Endodermal cell (in vitro differentiated cells): ENCODE measurements at regions not wholly inside any gene's neighbourhood (a gene's known extent, or its start where the extent isn't known, plus 50 kb on each side); places are given as distances from the start of the nearest gene placed in this dataset.
A peak's percentile ranks its signal among the peaks of the same experiment; 100 is the strongest.
"Not testable (repeated sequence)": the region's sequence is repeated elsewhere in the genome, so short reads cannot be mapped to it uniquely, and the experiment has no call there.

Source experiments
- DNase-seq: peaks from one replicate; pipeline ENCODE4 v3.0.0-alpha.2; 2017
- H3K27ac ChIP-seq: 2 replicates; pipeline ENCODE4 v1.5.1; 2013; ENCODE audit warnings: mild to moderate bottlenecking, low read depth, low read length, moderate library complexity
- H3K27me3 ChIP-seq: 2 replicates; pipeline ENCODE4 v1.6.1; 2013; ENCODE audit warnings: mild to moderate bottlenecking, low read length, moderate library complexity; ENCODE audit not compliant: insufficient read depth, control insufficient read depth, poor library complexity, severe bottlenecking
- H3K36me3 ChIP-seq: 2 replicates; pipeline ENCODE4 v1.7.0; 2013; ENCODE audit warnings: mild to moderate bottlenecking, low read length, moderate library complexity; ENCODE audit not compliant: control insufficient read depth, insufficient read depth
- H3K4me1 ChIP-seq: one replicate; pipeline ENCODE4 v1.7.0; 2013; ENCODE audit warnings: low read length; ENCODE audit not compliant: control insufficient read depth, insufficient read depth
- H3K4me3 ChIP-seq: 2 replicates; pipeline ENCODE4 v1.5.1; 2013; ENCODE audit warnings: mild to moderate bottlenecking, low read length, moderate library complexity
- H3K9ac ChIP-seq: 2 replicates; pipeline ENCODE4 v1.6.1; 2013; ENCODE audit warnings: mild to moderate bottlenecking, low read length, moderate library complexity; ENCODE audit not compliant: poor library complexity, severe bottlenecking; ENCODE audit errors: extremely low read depth
- H3K9me3 ChIP-seq: 2 replicates; pipeline ENCODE4 v1.6.1; 2013; ENCODE audit warnings: mild to moderate bottlenecking, low read length, moderate library complexity; ENCODE audit not compliant: control insufficient read depth
- H3K27ac Mint-ChIP-seq: 2 replicates; pipeline ENCODE4 v1.8.0; 2020; ENCODE audit warnings: mixed read lengths
- H3K27me3 Mint-ChIP-seq: 2 replicates; pipeline ENCODE4 v1.8.0; 2021; ENCODE audit warnings: mild to moderate bottlenecking, mixed read lengths; ENCODE audit not compliant: insufficient read depth
- H3K36me3 Mint-ChIP-seq: 2 replicates; pipeline ENCODE4 v1.8.0; 2020; ENCODE audit warnings: low read depth, mixed read lengths
- H3K4me1 Mint-ChIP-seq: 2 replicates; pipeline ENCODE4 v1.8.0; 2020; ENCODE audit warnings: mixed read lengths
- H3K4me3 Mint-ChIP-seq: 2 replicates; pipeline ENCODE4 v1.8.0; 2020; ENCODE audit warnings: mild to moderate bottlenecking, moderate library complexity, mixed read lengths
- H3K9me3 Mint-ChIP-seq: 2 replicates; pipeline ENCODE4 v1.8.0; 2020; ENCODE audit warnings: mild to moderate bottlenecking, mixed read lengths
- WGBS, 2 experiments: methylation state at CpG; one replicate each; pipeline versions ENCODE4 v1.1.5 to v1.1.7; 2013; ENCODE audit warnings: missing lambda C conversion rate in 2 of 2, mixed read lengths in 1 of 2; ENCODE audit not compliant: insufficient coverage in 1 of 2, insufficient read length in 1 of 2; 5-methylcytosine and 5-hydroxymethylcytosine counted together
- TF ChIP-seq, protein P1 (sequence below): fragments of 200-600 bp; sonication (generic); conservative IDR thresholded peaks from 2 replicates; pipeline ENCODE4 v1.5.0; 2021; ENCODE audit warnings: antibody characterized with exemption, mild to moderate bottlenecking

DNA sequence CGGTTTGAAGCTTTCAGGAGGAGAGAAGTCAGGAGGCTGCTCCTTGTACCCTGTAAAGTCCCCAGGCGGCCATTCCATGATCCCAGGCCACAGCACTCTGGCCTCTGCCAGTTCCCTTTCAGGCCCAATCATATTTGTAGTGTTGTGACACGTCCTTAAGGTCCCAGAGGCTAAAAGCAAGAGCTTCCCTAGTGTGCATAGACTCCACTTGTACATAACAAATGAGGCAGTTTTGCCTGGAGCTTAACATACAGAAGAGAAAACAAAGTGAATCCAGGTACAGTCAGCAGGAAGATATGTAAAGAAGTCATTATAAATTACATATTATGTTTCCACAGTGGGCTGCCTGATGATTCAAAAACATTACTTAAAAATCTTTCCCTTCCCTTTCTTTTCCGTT lies 81.1 kb upstream of the RPH3A start:
- no peaks in the 10 kb centered on the region for H3K9me3 ChIP-seq
- TF ChIP-seq, protein P1, sequence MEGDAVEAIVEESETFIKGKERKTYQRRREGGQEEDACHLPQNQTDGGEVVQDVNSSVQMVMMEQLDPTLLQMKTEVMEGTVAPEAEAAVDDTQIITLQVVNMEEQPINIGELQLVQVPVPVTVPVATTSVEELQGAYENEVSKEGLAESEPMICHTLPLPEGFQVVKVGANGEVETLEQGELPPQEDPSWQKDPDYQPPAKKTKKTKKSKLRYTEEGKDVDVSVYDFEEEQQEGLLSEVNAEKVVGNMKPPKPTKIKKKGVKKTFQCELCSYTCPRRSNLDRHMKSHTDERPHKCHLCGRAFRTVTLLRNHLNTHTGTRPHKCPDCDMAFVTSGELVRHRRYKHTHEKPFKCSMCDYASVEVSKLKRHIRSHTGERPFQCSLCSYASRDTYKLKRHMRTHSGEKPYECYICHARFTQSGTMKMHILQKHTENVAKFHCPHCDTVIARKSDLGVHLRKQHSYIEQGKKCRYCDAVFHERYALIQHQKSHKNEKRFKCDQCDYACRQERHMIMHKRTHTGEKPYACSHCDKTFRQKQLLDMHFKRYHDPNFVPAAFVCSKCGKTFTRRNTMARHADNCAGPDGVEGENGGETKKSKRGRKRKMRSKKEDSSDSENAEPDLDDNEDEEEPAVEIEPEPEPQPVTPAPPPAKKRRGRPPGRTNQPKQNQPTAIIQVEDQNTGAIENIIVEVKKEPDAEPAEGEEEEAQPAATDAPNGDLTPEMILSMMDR = no peak
- no peaks in the 10 kb centered on the region for H3K4me1 Mint-ChIP-seq
- H3K36me3 ChIP-seq = no peaks in the 10 kb centered on the region
- peaks cover 3% of the 10 kb centered on the region for H3K27me3 ChIP-seq
- H3K27ac Mint-ChIP-seq = peak overlapping the region; percentile 53
- H3K4me3 Mint-ChIP-seq = no peak overlapping the region
- 76 to 97% methylated on average over 3 to 4 of the region's 4 CpGs for WGBS, 2 experiments
- no peak overlapping the region for H3K4me3 ChIP-seq
- no peaks in the 10 kb centered on the region for H3K4me1 ChIP-seq
- no peak overlapping the region for H3K9ac ChIP-seq
- H3K27ac ChIP-seq = no peak overlapping the region
- H3K27me3 Mint-ChIP-seq = peaks cover 2% of the 10 kb centered on the region
- H3K36me3 Mint-ChIP-seq = no peaks in the 10 kb centered on the region
- no peak for DNase-seq
- no peaks in the 10 kb centered on the region for H3K9me3 Mint-ChIP-seq

DNA sequence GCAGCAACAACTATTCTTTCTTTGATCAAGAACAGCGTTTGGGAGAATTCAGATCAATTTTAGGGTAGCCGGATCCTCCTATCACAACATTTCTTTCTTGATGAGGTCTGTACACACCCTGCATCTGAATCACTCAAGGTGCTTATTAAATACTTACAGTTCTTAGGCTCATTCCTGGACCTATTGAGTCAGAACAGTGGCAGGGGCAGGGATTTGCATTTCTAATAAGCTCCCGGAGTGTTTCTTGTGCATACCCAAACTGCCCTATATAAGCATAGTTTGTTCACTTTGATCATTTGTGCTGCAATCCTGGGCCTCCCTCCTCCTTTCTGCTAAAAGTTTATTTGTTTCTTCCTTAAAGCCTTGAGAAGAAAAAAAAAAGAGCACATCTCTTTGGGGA lies 80.5 kb upstream of the RPH3A start:
- Histone ChIP-seq H3K27me3 (peaks cover 3% of the 10 kb centered on the region), H3K9ac (no peak overlapping the region), H3K4me1 (no peaks in the 10 kb centered on the region), H3K36me3 (no peaks in the 10 kb centered on the region), H3K27ac (no peak overlapping the region), H3K4me3 (no peak overlapping the region), H3K9me3 (no peaks in the 10 kb centered on the region)
- peaks cover 2% of the 10 kb centered on the region for H3K27me3 Mint-ChIP-seq
- H3K4me1 Mint-ChIP-seq = no peaks in the 10 kb centered on the region
- DNase-seq = no peak
- H3K4me3 Mint-ChIP-seq = no peak overlapping the region
- H3K27ac Mint-ChIP-seq = no peak overlapping the region
- H3K36me3 Mint-ChIP-seq = no peaks in the 10 kb centered on the region
- TF ChIP-seq, protein P1 = no peak
- 86 to 89% methylated on average over 3 of the region's 3 CpGs for WGBS, 2 experiments
- no peaks in the 10 kb centered on the region for H3K9me3 Mint-ChIP-seq

DNA sequence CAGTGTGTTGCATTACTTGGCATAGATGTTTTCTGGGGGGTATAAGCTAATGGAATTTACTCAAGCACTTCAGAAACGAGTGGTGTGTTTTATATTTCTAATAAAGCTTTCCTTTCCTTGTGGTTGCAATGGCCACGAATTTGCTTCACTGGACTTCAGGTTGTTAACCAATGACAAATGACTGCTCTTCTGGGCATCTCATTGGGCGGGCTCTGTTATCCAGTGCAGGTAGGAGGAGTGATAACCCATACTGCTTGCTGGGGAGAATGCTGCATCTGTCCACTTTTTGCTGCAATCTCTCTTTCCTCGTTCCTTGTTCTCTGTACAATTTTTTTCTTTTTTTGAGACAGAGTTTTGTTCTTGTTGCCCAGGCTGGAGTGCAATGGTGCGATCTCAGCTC lies 80.0 kb upstream of the RPH3A start:
- Mint-ChIP-seq H3K36me3 (no peaks in the 10 kb centered on the region), H3K4me3 (no peak overlapping the region), H3K9me3 (no peaks in the 10 kb centered on the region), H3K27ac (no peak overlapping the region), H3K27me3 (peaks cover 2% of the 10 kb centered on the region), H3K4me1 (peaks cover 2% of the 10 kb centered on the region)
- 81 to 85% methylated on average over 4 to 5 of the region's 5 CpGs for WGBS, 2 experiments
- Histone ChIP-seq H3K9me3 (no peaks in the 10 kb centered on the region), H3K9ac (no peak overlapping the region), H3K27ac (no peak overlapping the region), H3K36me3 (no peaks in the 10 kb centered on the region), H3K27me3 (peaks cover 3% of the 10 kb centered on the region), H3K4me1 (no peaks in the 10 kb centered on the region), H3K4me3 (no peak overlapping the region)
- TF ChIP-seq, protein P1 = no peak
- DNase-seq = peak; percentile 60

DNA sequence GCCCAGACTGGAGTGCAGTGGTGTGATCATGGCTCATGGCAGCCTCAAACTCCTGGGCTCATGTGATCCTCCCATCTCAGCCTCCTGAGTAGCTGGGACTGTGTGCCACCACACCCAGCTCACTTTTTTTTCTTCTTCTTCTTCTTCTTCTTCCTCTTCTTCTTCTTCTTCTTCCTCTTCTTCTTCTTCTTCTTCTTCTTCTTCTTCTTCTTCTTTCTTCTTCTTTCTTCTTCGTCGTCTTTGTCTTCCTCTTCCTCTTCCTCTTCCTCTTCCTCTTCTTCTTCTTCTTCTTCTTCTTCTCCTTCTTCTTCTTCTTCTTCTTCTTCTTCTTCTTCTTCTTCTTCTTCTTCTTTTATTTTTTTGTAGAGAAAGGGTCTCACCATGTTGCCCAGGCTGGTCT lies 78.8 kb upstream of the RPH3A start:
- WGBS, 2 experiments = no CpG with 5 or more reads among the region's 2 CpGs
- H3K27ac Mint-ChIP-seq, H3K9me3 ChIP-seq: not testable (repeated sequence)

More for the DNA sequence above, 78.8 kb upstream of the RPH3A start:
- not testable (repeated sequence) for H3K4me3 Mint-ChIP-seq, H3K4me1 ChIP-seq, H3K27me3 Mint-ChIP-seq, DNase-seq, H3K36me3 Mint-ChIP-seq, H3K27me3 ChIP-seq, H3K27ac ChIP-seq, H3K4me3 ChIP-seq, H3K4me1 Mint-ChIP-seq, H3K9me3 Mint-ChIP-seq, H3K36me3 ChIP-seq, H3K9ac ChIP-seq
